ENCODE measurements at regions not wholly inside any gene's neighbourhood (a gene's known extent, or its start where the extent isn't known, plus 50 kb on each side); places are given as distances from the start of the nearest gene placed in this dataset.

DNA sequence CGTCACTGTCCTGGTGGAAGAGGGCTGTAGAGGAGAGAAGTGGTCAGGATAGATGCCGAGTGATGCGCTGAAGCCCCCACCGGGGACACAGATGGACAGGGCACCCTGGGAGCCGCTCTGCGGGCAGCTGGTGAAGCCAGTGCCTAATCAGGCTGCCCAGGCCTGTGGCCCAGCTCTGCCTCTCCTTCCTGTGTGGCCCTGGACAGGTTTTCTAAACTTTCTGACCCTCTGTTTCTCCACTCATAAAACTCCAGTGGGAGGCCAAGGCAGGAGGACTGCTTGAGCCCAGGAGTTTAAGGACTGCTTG is 86.1 kb downstream of the C5orf15 start:
- H3K4me3 ChIP-seq (ENCODE audit: low read length): no peak overlapping the region
- DNase-seq (ENCODE audit: low read depth): no peak
- TF ChIP-seq, protein P1, sequence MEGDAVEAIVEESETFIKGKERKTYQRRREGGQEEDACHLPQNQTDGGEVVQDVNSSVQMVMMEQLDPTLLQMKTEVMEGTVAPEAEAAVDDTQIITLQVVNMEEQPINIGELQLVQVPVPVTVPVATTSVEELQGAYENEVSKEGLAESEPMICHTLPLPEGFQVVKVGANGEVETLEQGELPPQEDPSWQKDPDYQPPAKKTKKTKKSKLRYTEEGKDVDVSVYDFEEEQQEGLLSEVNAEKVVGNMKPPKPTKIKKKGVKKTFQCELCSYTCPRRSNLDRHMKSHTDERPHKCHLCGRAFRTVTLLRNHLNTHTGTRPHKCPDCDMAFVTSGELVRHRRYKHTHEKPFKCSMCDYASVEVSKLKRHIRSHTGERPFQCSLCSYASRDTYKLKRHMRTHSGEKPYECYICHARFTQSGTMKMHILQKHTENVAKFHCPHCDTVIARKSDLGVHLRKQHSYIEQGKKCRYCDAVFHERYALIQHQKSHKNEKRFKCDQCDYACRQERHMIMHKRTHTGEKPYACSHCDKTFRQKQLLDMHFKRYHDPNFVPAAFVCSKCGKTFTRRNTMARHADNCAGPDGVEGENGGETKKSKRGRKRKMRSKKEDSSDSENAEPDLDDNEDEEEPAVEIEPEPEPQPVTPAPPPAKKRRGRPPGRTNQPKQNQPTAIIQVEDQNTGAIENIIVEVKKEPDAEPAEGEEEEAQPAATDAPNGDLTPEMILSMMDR (conservative IDR thresholded peaks at IDR 0.05; ENCODE audit: low read depth, low read length): no peak

DNA sequence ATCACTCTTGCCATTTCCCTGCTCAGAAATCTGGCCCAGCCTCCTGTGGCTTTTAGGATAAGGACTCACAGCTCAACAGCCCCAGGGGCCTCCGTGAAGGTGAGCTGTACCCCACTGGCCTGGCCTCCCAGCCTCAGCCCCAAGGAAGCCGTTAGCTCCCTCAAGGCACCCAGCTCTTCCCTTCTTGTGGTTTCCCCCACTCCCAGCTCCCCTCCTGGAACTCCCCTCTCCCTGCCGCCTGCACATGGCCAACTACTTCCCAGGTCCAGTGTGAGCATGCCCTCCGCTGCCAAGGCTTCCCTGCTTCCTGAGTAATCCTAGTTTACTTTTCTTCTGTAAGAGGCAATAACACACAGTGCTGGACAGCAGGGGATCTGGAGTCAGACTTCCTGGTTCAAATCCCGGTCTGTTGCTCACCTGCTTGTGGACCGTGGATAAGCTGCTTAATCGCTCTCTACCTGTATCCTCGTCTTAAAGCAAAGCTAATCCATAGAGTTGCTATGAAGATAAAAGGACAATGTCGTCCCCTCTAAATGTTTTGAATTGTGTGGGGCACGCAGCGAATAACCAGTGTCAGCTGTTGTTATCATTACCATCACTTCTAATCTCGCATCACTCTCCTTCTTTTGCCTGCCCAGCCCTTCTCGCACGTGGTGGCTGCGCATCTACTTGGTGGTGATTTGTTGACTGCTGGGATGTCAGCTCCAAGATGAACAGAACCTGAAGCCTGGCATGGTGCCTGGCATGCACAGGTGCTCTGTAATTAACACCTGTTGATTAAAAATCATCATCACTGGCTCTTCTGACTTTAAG is 86.6 kb downstream of the C5orf15 start:
- no peak for DNase-seq (ENCODE audit: low read depth)
- TF ChIP-seq, protein P1 (conservative IDR thresholded peaks at IDR 0.05; ENCODE audit: low read depth, low read length): no peak
- H3K4me3 ChIP-seq (ENCODE audit: low read length): no peak overlapping the region

DNA sequence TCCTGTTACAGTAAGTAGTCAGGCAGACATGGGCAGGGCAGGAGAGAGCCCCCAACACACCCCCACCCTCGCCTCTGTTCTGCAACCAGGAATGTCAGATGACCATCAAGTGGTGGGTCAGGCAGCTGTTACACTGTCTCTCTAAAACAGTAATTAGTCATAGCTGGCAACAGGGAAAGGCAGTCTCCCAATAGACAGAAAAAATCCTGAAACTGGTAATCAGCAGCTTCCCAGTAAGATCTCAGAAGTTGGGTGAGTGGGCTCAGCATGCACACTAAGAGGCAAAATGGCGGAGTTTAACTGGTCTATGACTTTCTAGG is 90.2 kb downstream of the C5orf15 start:
- TF ChIP-seq, protein P1 (conservative IDR thresholded peaks at IDR 0.05; ENCODE audit: low read depth, low read length): no peak
- H3K4me3 ChIP-seq (ENCODE audit: low read length): no peak overlapping the region
- DNase-seq (ENCODE audit: low read depth): no peak

DNA sequence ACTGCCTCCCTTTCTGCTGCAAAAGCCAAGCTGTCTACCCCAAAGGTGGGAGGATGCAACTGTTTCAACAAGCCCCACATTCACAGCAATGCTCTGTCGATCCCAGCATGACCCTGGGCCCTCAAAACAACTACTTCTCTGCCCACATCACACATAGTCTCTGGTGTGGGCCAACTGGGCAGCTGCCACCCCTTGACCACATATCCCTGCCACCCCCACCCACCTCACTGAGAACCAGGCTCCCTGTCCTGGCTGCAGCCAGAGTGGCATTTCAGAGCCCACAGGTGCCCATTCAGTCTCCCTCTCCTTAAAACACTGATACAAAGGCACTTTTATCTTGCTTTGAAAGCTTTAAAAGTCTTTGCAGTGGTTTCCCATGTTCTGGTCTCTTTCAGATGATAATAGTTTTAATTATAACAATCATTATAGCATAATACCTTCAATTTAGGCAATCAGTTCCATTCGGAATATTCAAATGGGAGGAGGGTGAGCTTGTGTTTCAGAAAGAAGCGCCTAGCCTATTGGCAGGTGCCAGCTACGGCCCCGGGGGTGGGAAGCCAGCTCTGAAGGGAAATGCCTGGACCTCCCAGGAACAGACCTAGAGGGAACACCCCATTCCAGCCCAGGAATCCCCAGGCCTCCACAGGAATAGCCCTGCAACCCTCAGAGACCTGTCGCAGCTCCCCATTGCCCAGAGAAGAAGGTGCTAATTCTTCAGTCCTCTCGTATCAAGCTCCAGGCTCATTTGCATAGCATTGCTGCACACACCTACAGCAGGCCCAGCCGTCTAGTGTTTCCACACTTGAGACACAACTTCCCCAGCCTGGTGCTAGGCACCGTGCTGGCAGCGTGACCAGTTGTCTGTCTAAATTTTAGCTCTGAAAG is 90.8 kb downstream of the C5orf15 start:
- TF ChIP-seq, protein P1 (conservative IDR thresholded peaks at IDR 0.05; ENCODE audit: low read depth, low read length): no peak
- no peak for DNase-seq (ENCODE audit: low read depth)
- H3K4me3 ChIP-seq (ENCODE audit: low read length): no peak overlapping the region

DNA sequence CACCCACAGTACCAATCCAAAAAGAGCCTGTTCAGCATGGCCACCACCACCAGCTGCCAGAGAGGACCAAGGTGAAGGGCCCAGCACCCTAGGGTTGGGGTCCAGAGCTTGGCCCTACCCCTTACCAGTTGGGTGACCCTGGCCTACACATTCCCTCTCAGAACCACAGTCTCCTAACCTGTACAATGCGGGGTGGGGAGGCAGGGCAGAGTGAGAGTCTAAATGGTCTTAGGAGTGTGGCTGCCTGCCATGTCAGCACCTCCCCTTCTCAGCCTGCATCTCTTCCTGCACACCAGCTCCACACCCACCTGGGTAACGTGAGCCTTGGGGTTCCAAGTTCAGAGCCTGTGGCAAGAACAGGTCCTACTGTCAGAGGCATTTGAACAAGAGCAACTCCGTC is 92.2 kb downstream of the C5orf15 start:
- DNase-seq (ENCODE audit: low read depth): no peak

DNA sequence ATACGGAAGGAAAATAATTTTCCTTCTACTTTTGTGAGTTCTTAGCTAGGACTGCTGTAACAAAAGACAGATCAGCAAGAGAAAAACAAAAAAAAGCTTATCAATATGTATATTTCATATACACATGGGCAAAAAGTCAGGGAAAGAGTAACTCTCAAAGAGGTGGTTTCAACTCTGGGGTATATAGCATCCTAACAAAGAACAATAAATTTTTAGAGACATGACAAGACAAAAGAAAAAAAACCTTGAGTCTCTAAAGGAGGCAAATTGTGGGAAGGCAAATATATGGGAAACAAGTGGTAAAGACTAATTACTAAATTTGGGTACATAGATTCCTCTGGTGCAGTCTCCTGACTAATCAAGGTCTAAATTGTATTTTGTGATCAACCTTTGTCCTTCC is 93.2 kb downstream of the C5orf15 start:
- no peak overlapping the region for H3K4me3 ChIP-seq (ENCODE audit: low read length)
- DNase-seq (ENCODE audit: low read depth): no peak
- TF ChIP-seq, protein P1 (conservative IDR thresholded peaks at IDR 0.05; ENCODE audit: low read depth, low read length): no peak

More for the DNA sequence above, 92.2 kb downstream of the C5orf15 start:
- TF ChIP-seq, protein P1 (conservative IDR thresholded peaks at IDR 0.05; ENCODE audit: low read depth, low read length): no peak
- no peak overlapping the region for H3K4me3 ChIP-seq (ENCODE audit: low read length)
